Fibroblast of mammary gland (primary cell): ENCODE measurements at regions not wholly inside any gene's neighbourhood (a gene's known extent, or its start where the extent isn't known, plus 50 kb on each side); places are given as distances from the start of the nearest gene placed in this dataset.
A peak's percentile ranks its signal among the peaks of the same experiment; 100 is the strongest.

Experiments used
- DNase-seq: peaks from one replicate; pipeline ENCODE4 v3.0.0-alpha.2; 2010; ENCODE audit warnings: low read depth
- H3K4me3 ChIP-seq: 2 replicates; pipeline ENCODE4 v1.5.1; 2011; ENCODE audit warnings: low read depth, mild to moderate bottlenecking, low read length, moderate library complexity; ENCODE audit not compliant: control insufficient read depth
- TF ChIP-seq, protein P1 (sequence below): conservative IDR thresholded peaks from 2 replicates; pipeline ENCODE4 v1.5.1; 2011; ENCODE audit warnings: low read depth, low read length, inconsistent platforms; ENCODE audit not compliant: control insufficient read depth, insufficient read depth

DNA sequence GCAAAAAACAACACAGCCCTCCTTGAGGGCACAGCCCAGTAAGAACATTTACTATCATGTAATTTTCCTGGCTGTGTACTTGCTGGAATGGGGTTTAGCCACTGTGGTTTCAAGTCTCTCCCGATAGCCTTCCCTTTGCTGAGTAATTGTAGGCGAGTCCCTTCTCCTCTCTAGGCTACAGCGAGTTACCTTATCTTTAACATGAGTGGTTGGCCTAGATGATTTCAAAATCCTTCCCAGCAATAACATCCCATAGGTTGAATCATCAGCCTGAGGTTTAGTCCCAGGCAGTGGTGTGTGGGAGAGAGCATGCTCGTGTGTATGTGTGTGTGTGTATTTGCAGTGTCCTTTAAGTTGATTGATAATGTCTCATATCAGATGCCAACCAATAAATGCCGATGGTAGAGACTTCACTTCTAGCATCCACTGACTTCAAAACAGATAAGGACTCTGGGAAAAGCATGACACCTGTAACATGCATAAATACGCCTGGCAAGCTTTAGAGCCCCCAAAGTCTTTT, 142.9 kb upstream of the ZMIZ1 start:
- H3K4me3 ChIP-seq = no peak overlapping the region
- peak; percentile 97 for DNase-seq
- TF ChIP-seq, protein P1, sequence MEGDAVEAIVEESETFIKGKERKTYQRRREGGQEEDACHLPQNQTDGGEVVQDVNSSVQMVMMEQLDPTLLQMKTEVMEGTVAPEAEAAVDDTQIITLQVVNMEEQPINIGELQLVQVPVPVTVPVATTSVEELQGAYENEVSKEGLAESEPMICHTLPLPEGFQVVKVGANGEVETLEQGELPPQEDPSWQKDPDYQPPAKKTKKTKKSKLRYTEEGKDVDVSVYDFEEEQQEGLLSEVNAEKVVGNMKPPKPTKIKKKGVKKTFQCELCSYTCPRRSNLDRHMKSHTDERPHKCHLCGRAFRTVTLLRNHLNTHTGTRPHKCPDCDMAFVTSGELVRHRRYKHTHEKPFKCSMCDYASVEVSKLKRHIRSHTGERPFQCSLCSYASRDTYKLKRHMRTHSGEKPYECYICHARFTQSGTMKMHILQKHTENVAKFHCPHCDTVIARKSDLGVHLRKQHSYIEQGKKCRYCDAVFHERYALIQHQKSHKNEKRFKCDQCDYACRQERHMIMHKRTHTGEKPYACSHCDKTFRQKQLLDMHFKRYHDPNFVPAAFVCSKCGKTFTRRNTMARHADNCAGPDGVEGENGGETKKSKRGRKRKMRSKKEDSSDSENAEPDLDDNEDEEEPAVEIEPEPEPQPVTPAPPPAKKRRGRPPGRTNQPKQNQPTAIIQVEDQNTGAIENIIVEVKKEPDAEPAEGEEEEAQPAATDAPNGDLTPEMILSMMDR = no peak

DNA sequence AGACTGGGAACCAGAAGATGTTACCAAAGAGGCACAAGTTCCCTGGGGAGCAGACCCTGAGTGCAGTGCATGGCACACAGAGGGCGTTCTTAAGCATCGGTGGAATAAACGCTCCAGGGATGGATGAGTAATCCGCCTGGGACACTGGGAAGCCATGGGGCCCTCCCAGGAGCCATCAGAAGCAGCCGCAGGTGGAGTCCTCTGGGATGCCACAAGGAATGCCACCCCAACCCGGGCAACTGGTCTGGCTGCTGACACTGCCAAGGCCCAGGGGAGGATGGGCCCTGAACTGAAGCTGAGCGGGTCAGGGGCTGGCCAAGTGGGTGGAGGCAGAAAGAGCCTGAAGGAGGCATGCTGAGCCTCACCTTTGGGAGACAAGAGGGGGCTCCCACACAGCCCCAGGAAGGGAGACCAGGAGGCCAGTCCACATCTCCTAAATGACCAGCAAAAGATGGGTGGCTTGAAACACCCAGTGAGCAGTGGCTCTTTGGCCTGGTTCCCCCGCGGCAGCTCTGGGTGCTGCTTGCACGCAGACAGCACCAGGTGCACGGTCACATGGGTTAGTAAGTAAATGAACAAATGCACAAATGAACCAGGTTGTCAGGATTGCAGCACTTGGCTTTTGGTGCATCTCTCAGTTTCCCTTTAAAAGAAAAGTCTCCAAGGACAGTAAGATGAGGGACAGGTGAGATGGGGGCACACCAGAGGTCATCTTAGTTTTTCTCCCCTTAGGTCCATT, 141.3 kb upstream of the ZMIZ1 start:
- no peak overlapping the region for H3K4me3 ChIP-seq
- no peak for DNase-seq
- TF ChIP-seq, protein P1 = no peak

DNA sequence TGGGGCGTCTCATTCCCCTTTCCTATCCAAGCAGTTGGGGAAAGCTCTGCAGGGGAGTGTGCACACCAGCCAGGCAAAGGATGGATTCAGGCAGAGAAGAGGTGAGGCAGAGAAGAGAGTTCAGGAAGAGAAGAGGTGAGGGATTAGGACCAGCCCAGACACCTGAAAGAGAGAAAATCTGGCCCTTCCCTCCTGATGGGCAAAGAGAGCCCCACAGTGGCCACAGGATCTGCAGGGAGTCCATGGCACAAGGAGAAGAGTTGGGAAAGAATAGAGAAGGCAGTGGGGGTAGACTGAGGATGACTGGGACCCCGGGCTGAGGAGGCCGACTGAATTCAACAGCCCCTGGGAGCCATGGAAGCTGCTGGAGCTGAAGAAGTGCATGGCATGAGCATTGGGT, 140.4 kb upstream of the ZMIZ1 start:
- DNase-seq = no peak
- TF ChIP-seq, protein P1 = no peak
- H3K4me3 ChIP-seq = no peak overlapping the region

DNA sequence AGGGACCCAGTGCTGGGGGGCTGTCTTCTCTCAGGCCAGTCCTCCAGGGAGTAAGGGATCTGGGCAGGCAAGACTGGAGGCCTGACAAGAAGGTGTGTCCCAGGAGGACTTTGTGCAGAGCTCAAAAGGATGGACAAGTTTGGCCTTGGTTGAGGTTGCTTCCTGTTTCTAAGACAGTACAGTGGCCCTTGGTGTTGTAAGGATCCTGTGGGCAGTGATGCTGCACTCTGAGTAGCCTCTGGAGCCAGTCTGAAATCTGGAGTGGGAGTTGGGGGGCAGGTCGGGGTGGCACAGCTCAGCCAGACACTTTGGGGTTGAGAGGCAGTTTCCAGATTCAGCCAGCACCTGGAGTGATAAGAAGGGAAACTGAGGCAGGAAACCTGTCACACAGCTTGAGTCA, 139.2 kb upstream of the ZMIZ1 start:
- H3K4me3 ChIP-seq = no peak overlapping the region
- TF ChIP-seq, protein P1 = no peak
- DNase-seq = no peak

DNA sequence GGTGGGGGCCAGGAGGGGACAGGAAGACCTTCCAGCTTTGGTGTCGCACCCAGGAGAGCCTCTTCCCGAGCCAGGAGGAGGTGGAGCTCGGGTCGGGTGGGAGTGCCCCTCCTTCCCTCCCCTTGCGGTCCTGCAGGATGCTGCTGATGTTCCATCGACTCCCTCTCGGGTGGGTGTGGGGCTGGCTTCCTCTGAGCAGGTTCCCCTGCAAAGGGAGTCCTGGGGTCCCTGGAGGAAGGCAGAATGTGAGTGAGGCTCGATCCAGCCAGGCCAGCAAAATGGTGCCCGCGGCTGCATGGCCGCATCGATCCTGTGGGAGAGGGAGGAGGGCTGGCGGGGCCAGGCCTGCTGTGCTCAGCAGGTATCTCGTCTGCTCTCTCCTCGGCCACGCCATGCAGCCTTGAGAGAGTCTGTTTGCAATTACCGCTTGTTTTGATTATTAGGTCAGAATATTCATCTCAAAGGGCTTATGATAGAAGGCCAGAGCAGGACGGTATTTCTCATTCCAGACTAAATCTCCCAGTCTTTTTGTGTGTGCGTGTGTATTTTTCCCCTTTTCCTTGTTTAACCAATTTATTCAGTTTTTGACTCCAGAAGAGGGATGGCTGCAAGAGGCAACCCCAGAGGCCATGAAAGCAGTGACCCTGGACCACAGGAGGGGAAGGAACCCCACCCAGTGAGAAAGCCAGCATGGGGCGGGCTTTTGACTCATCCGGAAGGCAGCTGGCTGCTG, 137.3 kb upstream of the ZMIZ1 start:
- H3K4me3 ChIP-seq = no peak overlapping the region
- TF ChIP-seq, protein P1 = no peak
- DNase-seq = peak; percentile 93

DNA sequence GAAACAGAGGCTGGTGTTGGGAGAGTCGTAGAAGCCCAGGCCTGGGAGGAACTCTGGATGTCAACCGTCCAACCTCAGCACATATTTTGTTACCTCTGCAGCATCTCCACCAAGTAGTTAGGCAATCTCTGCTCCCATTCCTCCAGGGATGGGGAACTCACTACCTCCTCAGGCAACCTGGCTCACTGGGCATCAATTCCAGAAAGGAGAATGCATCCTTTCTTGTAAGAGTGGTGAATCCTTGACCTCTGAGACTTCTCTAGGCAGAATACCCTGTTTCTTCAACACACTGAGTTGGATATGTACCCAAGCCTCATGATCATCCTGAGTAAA, 136.7 kb upstream of the ZMIZ1 start:
- TF ChIP-seq, protein P1 = no peak

DNA sequence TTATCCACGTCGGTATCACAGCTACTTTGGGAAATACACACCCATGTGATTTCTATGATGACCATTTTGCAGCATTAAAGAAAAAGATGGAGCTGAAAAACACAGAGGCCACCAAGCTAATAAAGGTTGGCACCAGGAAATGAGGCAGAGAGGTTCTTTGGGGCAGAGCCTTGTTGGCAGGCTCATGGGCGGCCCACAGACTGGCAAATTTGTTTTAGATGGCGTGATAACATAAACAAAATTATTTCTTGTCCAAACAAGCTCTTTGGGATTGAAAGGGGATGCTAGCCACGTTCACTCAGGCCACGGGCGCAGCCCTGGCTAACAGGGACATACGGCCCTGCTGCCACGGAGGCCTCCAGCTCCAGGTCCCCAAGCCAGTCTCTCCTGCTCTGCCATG, 135.9 kb upstream of the ZMIZ1 start:
- DNase-seq = no peak
- TF ChIP-seq, protein P1 = no peak
- no peak overlapping the region for H3K4me3 ChIP-seq

More for the DNA sequence above, 136.7 kb upstream of the ZMIZ1 start:
- no peak for DNase-seq
- H3K4me3 ChIP-seq = no peak overlapping the region
